ENCODE measurements at regions not wholly inside any gene's neighbourhood (a gene's known extent, or its start where the extent isn't known, plus 50 kb on each side); places are given as distances from the start of the nearest gene placed in this dataset.

DNA sequence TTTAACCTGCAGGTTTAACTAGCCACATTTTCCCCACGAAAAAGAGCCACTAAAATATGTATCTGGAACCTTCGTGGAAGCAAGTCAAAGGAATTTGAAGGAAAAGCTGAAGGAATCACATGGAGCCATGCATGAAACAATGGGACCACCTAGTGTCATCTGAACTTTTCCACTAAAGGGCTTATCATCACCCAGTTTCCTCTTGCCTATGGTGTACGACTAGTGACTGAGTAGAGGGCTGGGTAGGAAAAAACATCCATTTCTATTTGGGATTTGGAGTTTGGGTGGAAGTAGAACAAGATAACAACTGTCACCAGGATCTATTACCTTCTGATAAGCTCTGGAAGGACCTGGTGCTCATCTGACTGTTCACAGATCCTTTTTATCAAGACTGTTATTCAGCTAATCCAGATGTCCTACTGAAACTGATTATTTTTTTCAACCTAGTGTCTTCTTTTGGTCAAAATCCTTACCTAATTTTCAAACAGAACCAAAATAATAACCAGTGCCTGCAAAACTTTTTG lies 153.2 kb upstream of the COL1A2 start:
- TF ChIP-seq SMC3 (conservative IDR thresholded peaks at IDR 0.05; ENCODE audit: poor library complexity), result no peak
- Histone ChIP-seq H4K20me1 (ENCODE audit: insufficient read depth) (no peaks in the 10 kb centered on the region), H3K9me2 (ENCODE audit: insufficient read depth, low read length) (no peaks in the 10 kb centered on the region), H3K9ac (ENCODE audit: low read length) (no peak overlapping the region), H3K27ac (ENCODE audit: low read length) (no peak overlapping the region), H3K4me2 (ENCODE audit: low read length) (no peak overlapping the region), H3K27me3 (ENCODE audit: insufficient read depth, low read depth, low read length) (no peaks in the 10 kb centered on the region), H3K79me2 (replicated peaks; ENCODE audit: insufficient read depth, low read length) (no peaks in the 10 kb centered on the region), H2AFZ (ENCODE audit: low read depth, low read length) (no peak overlapping the region), H3K9me3 (ENCODE audit: low read length) (no peaks in the 10 kb centered on the region), H3K4me3 (ENCODE audit: low read length) (no peak overlapping the region), H3K36me3 (ENCODE audit: insufficient read depth, low read length) (no peaks in the 10 kb centered on the region), H3F3A (ENCODE audit: insufficient read depth, low read length, poor library complexity, severe bottlenecking) (no peaks in the 10 kb centered on the region)

DNA sequence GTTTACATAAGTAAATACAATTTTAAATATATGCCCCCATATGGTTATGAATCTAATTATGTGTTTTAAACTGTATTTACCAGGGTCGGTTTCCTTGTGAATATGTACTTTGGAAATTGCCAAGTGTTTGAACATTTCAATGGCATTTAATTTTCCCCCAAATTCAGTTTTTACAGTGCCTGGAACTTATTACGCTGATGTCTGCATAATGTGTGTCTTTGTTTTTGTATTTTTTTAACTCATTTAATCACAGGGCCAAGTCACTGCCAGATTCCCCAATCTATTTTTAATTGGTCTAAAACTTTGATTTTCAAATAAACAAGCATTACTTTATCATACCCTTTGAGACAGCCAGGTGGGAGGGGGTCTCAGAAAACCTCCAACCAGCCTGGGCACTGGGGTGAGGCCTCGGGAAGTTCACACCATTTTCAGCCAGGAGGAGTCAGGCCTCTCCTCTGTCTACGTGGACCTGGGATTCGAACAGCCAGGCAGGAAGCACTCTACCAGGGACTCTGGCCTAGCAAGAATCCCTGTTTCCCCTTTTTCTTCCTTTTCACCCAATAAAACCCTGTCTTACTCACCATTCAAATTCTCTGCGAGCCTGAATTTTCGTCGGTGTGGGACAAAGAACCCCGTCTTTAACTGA lies 151.5 kb upstream of the COL1A2 start:
- no peaks in the 10 kb centered on the region for H3K27me3 ChIP-seq (ENCODE audit: insufficient read depth, low read depth, low read length)
- H3K4me3 ChIP-seq (ENCODE audit: low read length), result no peak overlapping the region
- no peak overlapping the region for H3K4me2 ChIP-seq (ENCODE audit: low read length)
- H3K79me2 ChIP-seq (replicated peaks; ENCODE audit: insufficient read depth, low read length), result no peaks in the 10 kb centered on the region
- TF ChIP-seq TAF1 (IDR thresholded peaks at IDR 0.05; ENCODE audit: low read depth) (no peak), EP300 (conservative IDR thresholded peaks at IDR 0.05; ENCODE audit: poor library complexity, severe bottlenecking) (no peak), RAD21 (conservative IDR thresholded peaks at IDR 0.05) (no peak), POLR2AphosphoS5 (IDR thresholded peaks at IDR 0.05) (no peak), SMC3 (conservative IDR thresholded peaks at IDR 0.05; ENCODE audit: poor library complexity) (no peak), EZH2 (IDR thresholded peaks at IDR 0.05; ENCODE audit: borderline replicate concordance, insufficient read depth, low read length, poor library complexity, severe bottlenecking) (no peak), MXI1 (conservative IDR thresholded peaks at IDR 0.05; ENCODE audit: poor library complexity, severe bottlenecking) (no peak)
- TF ChIP-seq, protein P1, sequence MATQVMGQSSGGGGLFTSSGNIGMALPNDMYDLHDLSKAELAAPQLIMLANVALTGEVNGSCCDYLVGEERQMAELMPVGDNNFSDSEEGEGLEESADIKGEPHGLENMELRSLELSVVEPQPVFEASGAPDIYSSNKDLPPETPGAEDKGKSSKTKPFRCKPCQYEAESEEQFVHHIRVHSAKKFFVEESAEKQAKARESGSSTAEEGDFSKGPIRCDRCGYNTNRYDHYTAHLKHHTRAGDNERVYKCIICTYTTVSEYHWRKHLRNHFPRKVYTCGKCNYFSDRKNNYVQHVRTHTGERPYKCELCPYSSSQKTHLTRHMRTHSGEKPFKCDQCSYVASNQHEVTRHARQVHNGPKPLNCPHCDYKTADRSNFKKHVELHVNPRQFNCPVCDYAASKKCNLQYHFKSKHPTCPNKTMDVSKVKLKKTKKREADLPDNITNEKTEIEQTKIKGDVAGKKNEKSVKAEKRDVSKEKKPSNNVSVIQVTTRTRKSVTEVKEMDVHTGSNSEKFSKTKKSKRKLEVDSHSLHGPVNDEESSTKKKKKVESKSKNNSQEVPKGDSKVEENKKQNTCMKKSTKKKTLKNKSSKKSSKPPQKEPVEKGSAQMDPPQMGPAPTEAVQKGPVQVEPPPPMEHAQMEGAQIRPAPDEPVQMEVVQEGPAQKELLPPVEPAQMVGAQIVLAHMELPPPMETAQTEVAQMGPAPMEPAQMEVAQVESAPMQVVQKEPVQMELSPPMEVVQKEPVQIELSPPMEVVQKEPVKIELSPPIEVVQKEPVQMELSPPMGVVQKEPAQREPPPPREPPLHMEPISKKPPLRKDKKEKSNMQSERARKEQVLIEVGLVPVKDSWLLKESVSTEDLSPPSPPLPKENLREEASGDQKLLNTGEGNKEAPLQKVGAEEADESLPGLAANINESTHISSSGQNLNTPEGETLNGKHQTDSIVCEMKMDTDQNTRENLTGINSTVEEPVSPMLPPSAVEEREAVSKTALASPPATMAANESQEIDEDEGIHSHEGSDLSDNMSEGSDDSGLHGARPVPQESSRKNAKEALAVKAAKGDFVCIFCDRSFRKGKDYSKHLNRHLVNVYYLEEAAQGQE (IDR thresholded peaks at IDR 0.05; ENCODE audit: borderline replicate concordance), result no peak
- TF ChIP-seq, protein P2, sequence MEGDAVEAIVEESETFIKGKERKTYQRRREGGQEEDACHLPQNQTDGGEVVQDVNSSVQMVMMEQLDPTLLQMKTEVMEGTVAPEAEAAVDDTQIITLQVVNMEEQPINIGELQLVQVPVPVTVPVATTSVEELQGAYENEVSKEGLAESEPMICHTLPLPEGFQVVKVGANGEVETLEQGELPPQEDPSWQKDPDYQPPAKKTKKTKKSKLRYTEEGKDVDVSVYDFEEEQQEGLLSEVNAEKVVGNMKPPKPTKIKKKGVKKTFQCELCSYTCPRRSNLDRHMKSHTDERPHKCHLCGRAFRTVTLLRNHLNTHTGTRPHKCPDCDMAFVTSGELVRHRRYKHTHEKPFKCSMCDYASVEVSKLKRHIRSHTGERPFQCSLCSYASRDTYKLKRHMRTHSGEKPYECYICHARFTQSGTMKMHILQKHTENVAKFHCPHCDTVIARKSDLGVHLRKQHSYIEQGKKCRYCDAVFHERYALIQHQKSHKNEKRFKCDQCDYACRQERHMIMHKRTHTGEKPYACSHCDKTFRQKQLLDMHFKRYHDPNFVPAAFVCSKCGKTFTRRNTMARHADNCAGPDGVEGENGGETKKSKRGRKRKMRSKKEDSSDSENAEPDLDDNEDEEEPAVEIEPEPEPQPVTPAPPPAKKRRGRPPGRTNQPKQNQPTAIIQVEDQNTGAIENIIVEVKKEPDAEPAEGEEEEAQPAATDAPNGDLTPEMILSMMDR (IDR thresholded peaks at IDR 0.05; ENCODE audit: poor library complexity, severe bottlenecking), result no peak
- no peaks in the 10 kb centered on the region for H3K9me3 ChIP-seq (ENCODE audit: low read length)
- no peak overlapping the region for H3K27ac ChIP-seq (ENCODE audit: low read length)
- no peaks in the 10 kb centered on the region for H3K36me3 ChIP-seq (ENCODE audit: insufficient read depth, low read length)
- no peaks in the 10 kb centered on the region for H3F3A ChIP-seq (ENCODE audit: insufficient read depth, low read length, poor library complexity, severe bottlenecking)
- no peaks in the 10 kb centered on the region for H3K9me2 ChIP-seq (ENCODE audit: insufficient read depth, low read length)
- H4K20me1 ChIP-seq (ENCODE audit: insufficient read depth), result no peaks in the 10 kb centered on the region
- H3K9ac ChIP-seq (ENCODE audit: low read length), result no peak overlapping the region
- H2AFZ ChIP-seq (ENCODE audit: low read depth, low read length), result no peak overlapping the region
